ENCODE measurements at regions not wholly inside any gene's neighbourhood (a gene's known extent, or its start where the extent isn't known, plus 50 kb on each side); places are given as distances from the start of the nearest gene placed in this dataset.
"Not testable (repeated sequence)": the region's sequence is repeated elsewhere in the genome, so short reads cannot be mapped to it uniquely, and the experiment has no call there.

DNA sequence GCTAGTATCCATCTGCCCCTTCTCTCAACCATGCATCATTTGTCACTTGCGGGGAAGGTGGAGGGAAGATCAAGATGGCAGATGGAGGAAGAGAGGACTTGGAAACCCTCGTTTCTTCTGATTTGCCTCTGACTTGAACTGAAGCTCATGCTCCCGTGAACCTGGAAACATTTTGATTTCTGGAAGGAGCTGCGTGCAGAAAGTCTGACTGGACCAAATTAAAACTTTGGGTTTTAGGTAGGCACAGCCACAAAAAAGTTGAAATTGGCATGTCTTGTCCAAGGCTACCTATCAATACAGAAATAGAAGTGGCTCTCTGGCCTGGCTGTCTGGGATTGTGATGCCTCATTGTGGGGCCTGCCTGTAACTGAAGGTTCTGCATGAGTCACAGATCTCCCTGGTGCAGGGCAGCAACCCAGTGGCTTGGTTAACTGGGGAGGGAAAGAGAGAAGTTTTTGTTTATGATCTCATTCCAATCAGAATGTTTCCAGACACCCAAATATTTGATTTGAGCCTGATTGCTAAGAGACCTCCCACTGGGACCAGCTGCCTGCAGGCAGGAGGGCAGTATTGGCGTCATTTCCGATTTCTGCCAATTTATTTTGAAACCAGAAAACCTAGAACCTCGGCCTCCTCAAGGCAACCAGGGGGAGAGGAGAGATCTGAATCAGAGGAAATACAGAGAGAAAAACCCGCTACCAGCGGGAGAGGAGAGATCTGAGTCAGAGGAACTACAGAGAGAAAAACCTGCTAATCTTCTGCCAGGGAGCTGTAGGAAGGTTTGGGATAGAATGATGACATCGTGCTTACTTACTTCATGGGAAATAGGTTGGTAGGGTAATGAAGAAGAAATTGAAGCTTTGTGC, 363.6 kb downstream of the ANKRD30A start:
- peaks cover 7 to 11% (median 10%) of the 10 kb centered on the region in 3 donors for H3K9me3 Mint-ChIP-seq

DNA sequence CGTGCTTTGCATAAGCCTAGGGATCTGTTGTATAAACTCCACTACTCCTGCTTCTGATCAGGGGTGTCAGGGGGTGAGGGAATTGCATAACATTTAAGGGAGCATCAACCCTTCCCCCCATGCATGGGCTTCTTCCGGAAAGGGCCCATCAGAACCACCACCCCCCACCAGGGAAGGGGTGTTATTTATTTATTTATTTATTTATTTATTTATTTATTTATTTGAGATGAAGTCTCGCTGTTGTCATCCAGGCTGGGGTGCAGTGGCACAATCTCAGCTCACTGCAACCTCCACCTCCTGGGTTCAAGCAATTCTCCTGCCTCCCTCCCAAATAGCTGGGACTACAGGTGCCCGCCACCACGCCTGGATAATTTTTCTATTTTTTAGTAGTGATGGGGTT, 355.2 kb downstream of the ANKRD30A start:
- H3K27ac Mint-ChIP-seq; H3K4me3 ChIP-seq (ENCODE audit: control insufficient read depth in 1 of 2, extremely low read depth in 1 of 2, low read length in 1 of 2); ATAC-seq (replicated peaks in 1 of 4); H3K4me1 ChIP-seq (ENCODE audit: control insufficient read depth in 1 of 2, extremely low read depth in 1 of 2, insufficient read depth in 2 of 2, low read length in 2 of 2); H3K9me3 ChIP-seq; H3K36me3 Mint-ChIP-seq; H3K27ac ChIP-seq (ENCODE audit: low read length); H3K9me3 Mint-ChIP-seq; H3K4me3 Mint-ChIP-seq; CTCF ChIA-PET; POLR2A ChIA-PET; H3K36me3 ChIP-seq (ENCODE audit: control insufficient read depth in 2 of 2, extremely low read depth in 1 of 2, insufficient read depth in 1 of 2, low read length in 1 of 2); H3K4me1 Mint-ChIP-seq; H3K27me3 Mint-ChIP-seq; H3K27me3 ChIP-seq (replicated peaks in 1 of 2; ENCODE audit: control insufficient read depth in 2 of 2, extremely low read depth in 1 of 2, insufficient read depth in 2 of 2, low read length in 1 of 2); DNase-seq: not testable (repeated sequence)
- WGBS (ENCODE audit: insufficient coverage), result no CpG with 5 or more reads among the region's 5 CpGs

More for the DNA sequence above, 363.6 kb downstream of the ANKRD30A start:
- Mint-ChIP-seq H3K27me3 (no peaks in the 10 kb centered on the region), H3K36me3 (no peaks in the 10 kb centered on the region), H3K4me1 (no peaks in the 10 kb centered on the region), H3K27ac (no peak overlapping the region), H3K4me3 (no peak overlapping the region)
- H3K9me3 ChIP-seq, result no peaks in the 10 kb centered on the region
- DNase-seq (no peak), ATAC-seq (replicated peaks in 1 of 4) (no peak)
- H3K27me3 ChIP-seq (replicated peaks in 1 of 2; ENCODE audit: control insufficient read depth in 2 of 2, extremely low read depth in 1 of 2, insufficient read depth in 2 of 2, low read length in 1 of 2), result no peaks in the 10 kb centered on the region
- CTCF ChIA-PET, result no interaction called here
- H3K4me3 ChIP-seq (ENCODE audit: control insufficient read depth in 1 of 2, extremely low read depth in 1 of 2, low read length in 1 of 2), result no peak overlapping the region
- POLR2A ChIA-PET, result interaction anchor here in 1 of 2 donors (0.5 kb wide), 1 partner anchor 84 kb away, joined by 9 read pairs; no protein-coding TSS in a partner anchor
- 68% methylated on average over 8 of the region's 10 CpGs for WGBS (ENCODE audit: insufficient coverage)
- H3K27ac ChIP-seq (ENCODE audit: low read length), result no peak overlapping the region
- no peaks in the 10 kb centered on the region for H3K4me1 ChIP-seq (ENCODE audit: control insufficient read depth in 1 of 2, extremely low read depth in 1 of 2, insufficient read depth in 2 of 2, low read length in 2 of 2)
- H3K36me3 ChIP-seq (ENCODE audit: control insufficient read depth in 2 of 2, extremely low read depth in 1 of 2, insufficient read depth in 1 of 2, low read length in 1 of 2), result no peaks in the 10 kb centered on the region

GRCh38 chr10:37479469-37479868, 354.1 kb downstream of the ANKRD30A start:
- POLR2A ChIA-PET, result no interaction called here

DNA sequence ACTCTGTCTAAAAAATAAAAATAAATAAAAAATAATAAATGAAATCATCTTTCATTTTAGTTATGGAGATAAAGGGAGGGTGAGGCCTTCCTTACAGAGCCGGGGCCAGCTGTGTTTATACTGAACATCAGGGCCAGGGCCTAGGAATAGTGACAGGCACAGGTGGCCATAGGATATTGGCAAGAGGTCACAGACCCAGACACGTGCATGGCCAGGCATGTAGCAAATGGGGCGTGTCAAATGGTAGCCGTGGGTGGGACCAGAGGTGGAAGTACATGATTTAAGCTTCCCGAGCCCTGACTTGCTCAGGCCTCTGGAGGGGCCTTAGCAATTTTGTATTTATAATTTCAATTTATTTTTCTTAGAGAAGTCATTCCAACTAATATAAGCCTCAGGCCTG, 353.0 kb downstream of the ANKRD30A start:
- WGBS (ENCODE audit: insufficient coverage), result 74% methylated on average over 3 of the region's 5 CpGs
- Mint-ChIP-seq H3K36me3 (no peaks in the 10 kb centered on the region), H3K27ac (no peak overlapping the region), H3K27me3 (no peaks in the 10 kb centered on the region), H3K4me1 (no peaks in the 10 kb centered on the region), H3K4me3 (no peak overlapping the region), H3K9me3 (peaks cover 0 to 7% (median 3%) of the 10 kb centered on the region in 3 donors)
- ChIA-PET POLR2A (no interaction called here), CTCF (no interaction called here)
- Histone ChIP-seq H3K27ac (ENCODE audit: low read length) (no peak overlapping the region), H3K4me3 (ENCODE audit: control insufficient read depth in 1 of 2, extremely low read depth in 1 of 2, low read length in 1 of 2) (no peak overlapping the region), H3K9me3 (no peaks in the 10 kb centered on the region), H3K36me3 (ENCODE audit: control insufficient read depth in 2 of 2, extremely low read depth in 1 of 2, insufficient read depth in 1 of 2, low read length in 1 of 2) (no peaks in the 10 kb centered on the region), H3K27me3 (replicated peaks in 1 of 2; ENCODE audit: control insufficient read depth in 2 of 2, extremely low read depth in 1 of 2, insufficient read depth in 2 of 2, low read length in 1 of 2) (no peaks in the 10 kb centered on the region), H3K4me1 (ENCODE audit: control insufficient read depth in 1 of 2, extremely low read depth in 1 of 2, insufficient read depth in 2 of 2, low read length in 2 of 2) (no peaks in the 10 kb centered on the region)
- DNase-seq (no peak), ATAC-seq (replicated peaks in 1 of 4) (no peak)

More at GRCh38 chr10:37479469-37479868, 354.1 kb downstream of the ANKRD30A start:
- WGBS (ENCODE audit: insufficient coverage), result no CpG with 5 or more reads among the region's 7 CpGs
- no peaks in the 10 kb centered on the region for H3K9me3 ChIP-seq
- CTCF ChIA-PET, result no interaction called here
- Mint-ChIP-seq H3K4me1 (no peaks in the 10 kb centered on the region), H3K27ac (no peak overlapping the region), H3K36me3 (no peaks in the 10 kb centered on the region), H3K4me3 (no peak overlapping the region), H3K27me3 (no peaks in the 10 kb centered on the region), H3K9me3 (peaks cover 0 to 7% (median 3%) of the 10 kb centered on the region in 3 donors)
- no peaks in the 10 kb centered on the region for H3K4me1 ChIP-seq (ENCODE audit: control insufficient read depth in 1 of 2, extremely low read depth in 1 of 2, insufficient read depth in 2 of 2, low read length in 2 of 2)
- no peak overlapping the region for H3K27ac ChIP-seq (ENCODE audit: low read length)
- no peak for DNase-seq
- H3K36me3 ChIP-seq (ENCODE audit: control insufficient read depth in 2 of 2, extremely low read depth in 1 of 2, insufficient read depth in 1 of 2, low read length in 1 of 2), result no peaks in the 10 kb centered on the region
- ATAC-seq (replicated peaks in 1 of 4), result no peak
- no peaks in the 10 kb centered on the region for H3K27me3 ChIP-seq (replicated peaks in 1 of 2; ENCODE audit: control insufficient read depth in 2 of 2, extremely low read depth in 1 of 2, insufficient read depth in 2 of 2, low read length in 1 of 2)
- no peak overlapping the region for H3K4me3 ChIP-seq (ENCODE audit: control insufficient read depth in 1 of 2, extremely low read depth in 1 of 2, low read length in 1 of 2)

- no peak overlapping the region for H3K27ac Mint-ChIP-seq
- Histone ChIP-seq H3K4me1 (ENCODE audit: control insufficient read depth in 1 of 2, extremely low read depth in 1 of 2, insufficient read depth in 2 of 2, low read length in 2 of 2) (no peaks in the 10 kb centered on the region), H3K36me3 (ENCODE audit: control insufficient read depth in 2 of 2, extremely low read depth in 1 of 2, insufficient read depth in 1 of 2, low read length in 1 of 2) (no peaks in the 10 kb centered on the region), H3K9me3 (no peaks in the 10 kb centered on the region), H3K27me3 (replicated peaks in 1 of 2; ENCODE audit: control insufficient read depth in 2 of 2, extremely low read depth in 1 of 2, insufficient read depth in 2 of 2, low read length in 1 of 2) (no peaks in the 10 kb centered on the region), H3K27ac (ENCODE audit: low read length) (no peak overlapping the region), H3K4me3 (ENCODE audit: control insufficient read depth in 1 of 2, extremely low read depth in 1 of 2, low read length in 1 of 2) (no peak overlapping the region)
- no peaks in the 10 kb centered on the region for H3K27me3 Mint-ChIP-seq
- no peaks in the 10 kb centered on the region for H3K4me1 Mint-ChIP-seq
- ChIA-PET CTCF (no interaction called here), POLR2A (no interaction called here)
- WGBS (ENCODE audit: insufficient coverage), result no CpG with 5 or more reads among the region's 1 CpG
- peaks cover 0 to 5% (median 3%) of the 10 kb centered on the region in 3 donors for H3K9me3 Mint-ChIP-seq
- no peaks in the 10 kb centered on the region for H3K36me3 Mint-ChIP-seq
- DNase-seq (no peak), ATAC-seq (replicated peaks in 1 of 4) (no peak)
- no peak overlapping the region for H3K4me3 Mint-ChIP-seq
These were observed 350.9 kb downstream of the ANKRD30A start for GRCh38 chr10:37476285-37476684.

GRCh38 chr10:37474645-37475044, 349.2 kb downstream of the ANKRD30A start:
- 97% methylated on average over 5 of the region's 9 CpGs for WGBS (ENCODE audit: insufficient coverage)
- Mint-ChIP-seq H3K36me3 (no peaks in the 10 kb centered on the region), H3K27me3 (no peaks in the 10 kb centered on the region), H3K4me1 (no peaks in the 10 kb centered on the region), H3K27ac (no peak overlapping the region), H3K9me3 (peaks cover 4 to 7% (median 7%) of the 10 kb centered on the region in 3 donors), H3K4me3 (no peak overlapping the region)
- no peak overlapping the region for H3K4me3 ChIP-seq (ENCODE audit: control insufficient read depth in 1 of 2, extremely low read depth in 1 of 2, low read length in 1 of 2)
- DNase-seq, result no peak
- H3K4me1 ChIP-seq (ENCODE audit: control insufficient read depth in 1 of 2, extremely low read depth in 1 of 2, insufficient read depth in 2 of 2, low read length in 2 of 2), result no peaks in the 10 kb centered on the region
- CTCF ChIA-PET, result no interaction called here
- no peak overlapping the region for H3K27ac ChIP-seq (ENCODE audit: low read length)
- no peak for ATAC-seq (replicated peaks in 1 of 4)
- no peaks in the 10 kb centered on the region for H3K27me3 ChIP-seq (replicated peaks in 1 of 2; ENCODE audit: control insufficient read depth in 2 of 2, extremely low read depth in 1 of 2, insufficient read depth in 2 of 2, low read length in 1 of 2)
- no peaks in the 10 kb centered on the region for H3K36me3 ChIP-seq (ENCODE audit: control insufficient read depth in 2 of 2, extremely low read depth in 1 of 2, insufficient read depth in 1 of 2, low read length in 1 of 2)
- POLR2A ChIA-PET, result interaction anchor here in 1 of 2 donors (0.6 kb wide), 1 partner anchor 1721 kb away, joined by 3 read pairs; no protein-coding TSS in a partner anchor
- H3K9me3 ChIP-seq, result no peaks in the 10 kb centered on the region
